GM19043 (cell line): ENCODE measurements at regions not wholly inside any gene's neighbourhood (a gene's known extent, or its start where the extent isn't known, plus 50 kb on each side); places are given as distances from the start of the nearest gene placed in this dataset.

Experiments used
- ATAC-seq: cut with Tn5 transposase; IDR thresholded peaks from one replicate; pipeline ENCODE4 v1.9.1; 2021; ENCODE audit warnings: low read depth; ENCODE audit not compliant: unreplicated experiment

DNA sequence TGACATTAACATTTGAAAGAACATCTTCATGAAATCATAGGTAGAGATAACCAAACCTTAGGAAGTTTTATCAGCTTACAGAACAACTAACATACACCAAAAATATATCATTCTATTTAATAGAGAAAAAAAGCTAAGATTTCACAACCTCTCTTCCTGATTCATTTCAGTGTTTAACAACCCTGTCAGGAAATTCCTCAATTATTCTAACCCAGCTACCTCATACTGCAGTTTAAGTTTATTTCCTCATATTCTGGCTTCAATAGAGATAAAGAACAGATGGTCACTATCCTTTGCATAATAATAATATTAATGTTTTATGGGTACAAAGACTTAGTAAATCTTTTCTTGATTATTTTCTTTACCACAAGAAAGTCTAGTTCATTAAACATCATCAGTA is 112.9 kb upstream of the HSF2 start:
- ATAC-seq = no peak

DNA sequence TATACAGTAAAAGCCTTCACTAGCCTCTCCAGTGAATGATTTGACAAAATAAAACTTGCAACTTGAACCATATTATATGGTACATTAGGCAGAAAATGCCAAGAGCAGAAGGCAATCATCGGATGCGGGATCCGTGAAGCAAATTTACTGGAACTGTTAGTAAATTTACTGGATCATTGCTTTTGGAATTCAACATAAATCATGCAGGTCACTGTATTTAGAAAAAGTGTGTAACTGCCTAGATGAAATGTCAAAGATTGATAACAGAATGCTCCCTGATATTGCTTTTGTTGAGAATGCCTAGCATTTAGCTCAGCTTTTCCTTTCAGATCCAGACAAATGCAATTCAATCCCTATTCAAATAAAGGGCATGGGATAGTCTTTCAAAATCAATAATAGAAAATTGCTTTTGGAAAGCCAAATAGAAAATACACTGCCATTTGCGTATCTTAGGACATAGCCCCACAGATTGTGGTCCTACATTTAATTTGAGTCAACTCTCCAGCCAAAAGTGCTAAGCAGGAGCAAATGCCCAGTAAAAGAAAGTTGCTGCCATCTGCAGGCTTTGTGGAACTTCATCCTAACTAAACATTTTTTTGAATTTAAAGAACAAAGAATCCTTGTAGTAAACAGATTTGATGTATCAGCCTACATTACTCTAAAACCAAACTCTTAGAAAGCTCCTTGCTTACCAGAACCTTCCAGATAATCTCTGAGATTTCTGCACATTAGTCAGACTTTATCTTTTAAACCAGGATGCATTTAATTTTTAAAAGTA is 109.5 kb upstream of the HSF2 start:
- no peak for ATAC-seq

GRCh38 chr6:122297010-122297409 is 102.4 kb upstream of the HSF2 start:
- ATAC-seq = no peak

GRCh38 chr6:122302067-122302466 is 97.4 kb upstream of the HSF2 start:
- no peak for ATAC-seq

GRCh38 chr6:122307577-122307976 is 91.9 kb upstream of the HSF2 start:
- ATAC-seq = no peak

GRCh38 chr6:122308074-122308473 is 91.4 kb upstream of the HSF2 start:
- ATAC-seq = no peak

- ATAC-seq = no peak
Measured at GRCh38 chr6:122315842-122316241, 83.6 kb upstream of the HSF2 start.

DNA sequence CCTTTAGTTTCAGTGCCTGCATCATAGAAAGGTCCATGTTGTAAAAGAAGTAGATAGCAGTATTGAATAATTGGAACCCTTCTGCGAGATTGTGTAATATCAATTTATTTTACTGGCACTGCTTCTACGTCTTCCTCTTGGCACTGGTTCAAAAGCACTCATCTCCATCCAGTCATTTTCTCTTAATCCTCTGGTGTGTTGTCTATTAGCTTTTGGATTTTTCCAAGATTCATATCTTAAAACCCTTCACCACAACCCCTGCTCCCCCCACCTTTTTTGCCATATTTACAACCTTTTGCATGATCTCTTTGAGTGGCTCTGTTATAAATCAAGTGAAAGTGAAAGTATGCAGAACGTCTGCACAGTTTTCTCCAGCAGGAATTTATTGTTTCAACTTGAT is 76.6 kb upstream of the HSF2 start:
- ATAC-seq = peak; percentile 63

DNA sequence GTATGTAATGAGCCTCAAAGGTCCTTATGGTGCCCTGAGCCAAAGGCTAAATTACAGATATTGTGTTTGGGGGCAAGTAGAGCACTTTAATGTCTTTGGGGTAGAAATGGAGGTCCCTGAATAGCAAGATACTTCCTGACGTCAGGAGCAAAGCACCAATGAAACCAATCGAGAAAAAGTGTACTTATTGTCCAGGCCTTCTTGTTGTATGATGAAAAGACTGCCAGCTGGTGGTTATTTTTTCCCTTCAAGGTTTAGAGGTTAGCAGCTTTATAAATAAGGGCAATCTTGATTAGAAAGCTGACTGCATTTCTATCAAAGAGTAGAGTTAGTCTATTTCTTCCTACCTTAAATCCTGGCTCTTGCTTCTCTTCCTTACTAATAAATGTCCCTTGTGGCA is 76.1 kb upstream of the HSF2 start:
- ATAC-seq = peak; percentile 32

DNA sequence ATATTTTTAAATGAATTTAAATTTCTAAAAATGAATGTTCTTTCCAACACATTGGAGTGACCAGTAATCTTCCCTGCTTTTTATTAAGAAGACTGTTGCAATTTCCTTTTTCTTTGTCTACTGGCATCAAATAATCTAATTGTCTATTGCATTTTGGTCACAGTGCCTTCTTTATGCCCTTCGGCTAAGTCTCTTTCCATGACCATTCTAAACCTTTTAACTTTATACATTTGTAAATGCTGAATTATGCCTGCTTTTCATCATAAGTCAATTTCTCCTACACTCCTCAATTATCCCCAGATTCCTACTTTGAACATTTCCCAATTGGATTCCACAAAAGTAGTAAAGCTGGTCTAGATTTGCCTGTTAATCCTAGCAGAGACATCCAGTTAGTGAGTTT is 69.1 kb upstream of the HSF2 start:
- ATAC-seq = no peak

GRCh38 chr6:122337645-122338044 is 61.8 kb upstream of the HSF2 start:
- no peak for ATAC-seq

DNA sequence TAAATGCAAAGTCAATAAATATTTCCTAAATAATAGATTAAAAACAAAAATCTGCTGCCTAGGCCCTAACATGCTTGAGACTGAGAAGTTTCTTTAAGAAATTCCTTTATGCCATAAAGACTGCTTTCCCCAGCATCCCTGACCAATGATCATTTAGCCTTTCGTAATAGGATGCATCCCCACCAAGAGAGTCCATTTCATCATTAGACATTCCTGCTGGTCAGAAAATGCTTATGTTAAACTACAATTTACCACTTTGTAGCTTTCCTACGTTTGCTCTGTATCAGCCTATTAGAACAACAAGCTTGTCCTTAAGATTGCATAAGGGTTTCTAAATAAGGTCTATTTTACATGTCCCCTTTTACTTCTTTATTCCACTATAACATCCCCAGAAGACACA is 59.8 kb upstream of the HSF2 start:
- no peak for ATAC-seq

DNA sequence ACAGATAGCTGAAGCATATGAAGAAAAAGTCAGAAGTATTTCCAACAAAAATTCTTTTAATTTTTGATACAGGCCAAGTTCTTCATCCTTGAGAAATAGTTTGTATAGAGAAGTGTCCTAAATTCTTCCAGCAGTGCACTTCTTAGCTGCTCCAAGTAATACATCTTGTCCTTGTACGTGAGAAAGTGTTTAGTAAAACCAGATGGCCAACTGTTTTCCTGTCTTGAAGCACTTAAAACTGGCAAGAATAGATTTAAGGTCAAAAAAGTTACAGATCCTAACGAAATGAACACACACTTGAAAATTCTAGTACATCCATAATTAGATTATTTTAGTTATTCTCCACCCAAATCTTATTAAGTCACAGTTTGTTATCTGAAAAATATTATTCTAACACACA is 52.2 kb upstream of the HSF2 start:
- no peak for ATAC-seq

DNA sequence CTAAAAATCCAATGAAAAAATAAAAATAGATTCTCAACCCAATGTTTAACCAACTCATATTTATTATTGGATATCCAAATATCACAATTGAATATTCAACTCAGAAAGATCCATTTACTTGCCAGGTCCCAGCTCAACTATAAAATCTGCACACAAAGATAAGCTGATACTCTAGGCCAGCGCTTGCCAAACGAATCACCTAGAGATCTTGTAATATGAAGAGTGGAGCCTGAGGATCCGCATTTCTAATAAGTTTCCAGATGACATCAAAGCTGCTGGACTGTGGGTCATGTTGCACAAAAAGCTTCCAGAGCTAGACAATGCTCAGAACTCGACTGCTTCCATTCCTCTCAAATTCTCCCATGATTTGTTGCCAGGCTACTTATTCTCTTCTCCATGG is 51.7 kb upstream of the HSF2 start:
- no peak for ATAC-seq
